Endometrial microvascular endothelial cells (primary cell): ENCODE measurements at regions not wholly inside any gene's neighbourhood (a gene's known extent, or its start where the extent isn't known, plus 50 kb on each side); places are given as distances from the start of the nearest gene placed in this dataset.
"Not testable (repeated sequence)": the region's sequence is repeated elsewhere in the genome, so short reads cannot be mapped to it uniquely, and the experiment has no call there.

Experiments used
- in situ Hi-C: cut with HindIII; loops from 2 replicates; pipeline ENCODE4 v1.10.0; 2017; ENCODE audit warnings: low sequenced_read_pairs, low pct_unique_long_range_greater_than_20kb; ENCODE audit errors: inconsistent ontology term

GRCh38 chr2:196489371-196489770, 150.1 kb upstream of the CCDC150 start:
- in situ Hi-C loops = no loop called here

- in situ Hi-C loops = no loop called here
Observed at GRCh38 chr2:196492946-196493345, 146.6 kb upstream of the CCDC150 start.

DNA sequence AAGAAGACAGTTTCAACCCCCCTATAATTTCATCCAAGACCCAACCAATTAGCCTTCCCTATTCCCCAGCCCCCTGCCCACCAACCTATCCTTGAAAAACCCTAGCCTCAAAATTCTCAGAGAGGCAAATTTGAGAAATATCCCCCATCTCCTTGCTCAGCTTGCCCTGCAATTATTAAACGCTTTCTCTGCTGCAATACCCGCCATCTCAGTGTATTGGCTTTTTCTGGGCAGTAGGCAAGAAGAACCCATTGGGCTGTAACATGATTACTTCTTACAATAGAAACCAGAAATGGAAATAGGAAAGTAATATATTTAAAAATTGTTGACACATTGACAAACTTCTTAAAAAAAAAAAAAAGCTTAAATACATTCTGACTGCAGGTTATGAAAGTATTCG, 140.6 kb upstream of the CCDC150 start:
- in situ Hi-C loops = no loop called here

- in situ Hi-C loops = no loop called here
Observed at GRCh38 chr2:196499686-196500085, 139.8 kb upstream of the CCDC150 start.

DNA sequence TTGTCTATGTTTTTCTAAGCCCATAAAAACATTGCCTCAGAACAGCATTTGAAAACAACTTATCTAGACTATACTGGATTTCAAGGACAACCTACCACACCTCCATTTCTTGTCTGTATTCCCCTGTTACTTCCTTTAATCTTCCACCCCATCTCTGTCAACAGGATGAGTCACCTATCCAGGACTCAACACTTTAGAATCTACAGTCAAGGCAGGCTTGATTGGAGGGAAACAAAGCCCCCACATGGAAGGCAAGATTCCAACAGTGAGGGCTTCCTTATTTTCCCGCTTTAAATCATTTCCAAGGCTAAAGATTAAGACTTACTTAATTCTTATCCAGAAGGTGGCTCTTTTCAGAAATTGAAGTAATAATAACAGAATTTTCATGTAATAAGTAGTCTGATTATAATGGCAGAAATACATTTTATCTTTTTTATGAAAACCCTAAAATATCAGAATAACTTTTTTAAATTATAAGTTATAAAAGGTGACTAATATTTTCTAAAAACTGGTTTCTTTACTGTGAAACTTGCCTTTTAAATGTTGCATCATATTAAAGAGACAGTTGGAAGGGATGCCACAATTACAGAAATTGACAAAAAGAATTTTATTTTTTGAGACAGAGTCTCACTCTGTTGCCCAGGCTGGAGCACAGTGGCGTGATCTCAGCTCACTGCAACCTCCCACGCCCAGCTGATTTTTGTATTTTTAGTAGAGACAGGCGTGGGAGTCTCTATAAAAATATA, 138.7 kb upstream of the CCDC150 start:
- in situ Hi-C loops = no loop called here

- in situ Hi-C loops = no loop called here
Observed at GRCh38 chr2:196501836-196502235, 137.7 kb upstream of the CCDC150 start.

DNA sequence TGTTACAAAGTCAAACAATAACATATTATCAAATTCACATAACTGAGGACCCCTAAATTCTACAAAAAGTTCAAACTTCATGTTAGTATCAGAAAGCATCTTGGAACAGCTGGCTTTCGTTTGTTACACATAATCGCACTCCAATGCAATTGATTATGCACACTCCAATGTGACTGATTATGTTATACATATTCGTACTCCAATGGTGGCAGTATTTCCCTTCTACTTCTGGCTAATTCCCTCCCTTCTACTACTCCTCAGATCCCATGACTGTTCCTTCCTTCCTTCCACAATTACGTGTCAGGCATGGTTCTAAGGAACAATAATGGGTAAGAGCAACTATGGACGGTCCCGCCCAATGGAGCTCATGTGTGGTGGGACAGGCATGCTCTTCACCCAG, 137.1 kb upstream of the CCDC150 start:
- in situ Hi-C loops = no loop called here

GRCh38 chr2:196503398-196503797, 136.1 kb upstream of the CCDC150 start:
- in situ Hi-C loops = no loop called here

DNA sequence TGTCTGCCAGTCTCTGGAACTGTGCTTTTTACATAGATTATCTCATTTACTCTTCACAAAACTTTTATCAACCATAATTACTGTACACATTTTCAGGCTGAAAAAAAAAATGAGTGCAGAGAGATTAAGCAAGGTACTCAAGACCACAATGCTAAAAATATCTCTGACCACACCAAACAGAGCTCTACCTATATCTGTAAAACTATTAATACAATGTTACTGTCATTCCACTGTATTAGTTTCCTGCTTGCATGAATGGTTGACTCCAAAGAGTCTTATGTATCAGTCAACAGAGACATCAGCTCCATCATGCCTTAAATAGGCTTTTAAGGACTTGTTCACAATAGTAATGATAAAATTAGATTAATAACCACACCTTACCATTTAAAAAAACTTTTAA, 134.7 kb upstream of the CCDC150 start:
- in situ Hi-C loops = no loop called here

DNA sequence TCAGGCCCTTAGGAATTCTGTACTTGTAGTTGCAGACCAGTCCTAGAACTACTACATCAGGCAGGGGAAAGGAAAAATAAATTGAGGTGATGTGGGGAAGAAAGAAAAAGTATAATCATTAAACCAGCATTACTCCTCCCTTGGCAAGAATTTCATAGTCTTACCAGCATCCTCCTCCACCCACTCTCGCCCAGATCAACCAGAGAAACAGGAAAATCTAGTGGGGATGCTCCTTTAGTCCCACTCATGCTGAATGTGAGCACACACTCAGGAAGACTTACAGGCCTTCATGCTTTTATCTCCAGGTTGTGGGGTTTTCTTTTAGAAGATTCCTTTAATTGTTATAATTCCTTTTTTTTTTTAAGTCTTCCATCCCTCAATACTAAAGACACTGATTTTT, 129.3 kb upstream of the CCDC150 start:
- in situ Hi-C loops = no loop called here

DNA sequence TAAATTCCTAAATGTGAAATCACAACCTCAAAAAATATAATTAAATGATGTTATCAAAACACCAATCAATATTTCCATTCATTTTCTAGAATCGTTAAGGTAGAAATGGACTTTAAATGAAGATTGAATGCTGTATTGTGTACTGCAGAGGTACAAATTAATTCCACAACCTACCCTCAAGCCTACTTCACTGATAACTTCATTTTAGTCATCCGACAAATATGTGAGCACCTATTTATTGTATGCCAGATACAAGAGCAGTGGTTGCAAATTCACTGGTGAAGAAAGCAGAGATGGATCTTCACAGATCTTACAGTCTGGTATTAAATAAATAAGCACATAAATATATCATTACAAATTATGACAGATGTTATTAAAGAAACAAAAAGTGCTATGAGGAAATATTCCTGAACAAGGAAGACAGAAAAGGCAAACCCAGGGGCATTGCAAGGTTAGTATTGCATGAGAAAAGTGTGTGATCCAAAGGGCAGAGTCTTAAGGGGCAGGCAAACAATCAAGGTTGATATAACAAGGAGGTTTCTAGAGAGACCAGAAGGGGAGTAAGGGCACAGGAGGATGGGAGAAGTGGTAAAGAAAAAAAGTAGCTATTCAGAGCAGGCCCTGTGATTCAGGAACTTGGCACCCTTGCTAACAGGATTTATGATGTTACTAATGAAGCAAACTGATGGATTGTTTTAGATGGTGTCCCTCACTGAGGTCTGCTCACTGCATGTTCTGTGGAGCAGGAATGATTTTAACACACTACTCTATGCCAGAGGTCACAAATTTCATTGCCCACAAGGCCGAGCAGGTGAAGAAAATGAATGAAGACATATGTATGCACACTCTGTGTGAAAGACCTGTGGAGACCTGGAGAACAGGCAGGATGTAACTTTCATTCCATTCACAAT, 128.0 kb upstream of the CCDC150 start:
- in situ Hi-C loops = no loop called here

GRCh38 chr2:196513796-196514526, 125.6 kb upstream of the CCDC150 start:
- in situ Hi-C loops = no loop called here

GRCh38 chr2:196514641-196515040, 124.9 kb upstream of the CCDC150 start:
- in situ Hi-C loops = no loop called here

DNA sequence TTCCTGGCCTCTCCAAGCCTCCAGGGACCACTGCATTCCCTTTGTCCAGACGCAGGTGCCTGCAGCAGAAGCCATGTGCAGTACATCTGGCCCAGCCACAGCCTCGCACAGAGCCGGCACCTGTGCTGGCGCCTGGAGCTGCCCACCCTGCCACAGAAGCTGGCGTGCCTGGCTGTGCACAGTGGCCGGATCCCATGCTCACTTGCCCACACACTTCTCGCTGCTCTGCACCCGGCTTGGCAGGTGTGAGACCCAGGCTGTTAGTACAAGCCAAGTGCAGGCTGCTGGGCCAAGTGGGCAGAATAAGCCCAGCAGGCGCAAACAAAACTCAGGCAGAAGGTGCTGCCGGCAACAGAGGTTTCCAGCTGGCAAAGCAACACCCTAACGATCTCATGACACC, 124.5 kb upstream of the CCDC150 start:
- in situ Hi-C loops = no loop called here

DNA sequence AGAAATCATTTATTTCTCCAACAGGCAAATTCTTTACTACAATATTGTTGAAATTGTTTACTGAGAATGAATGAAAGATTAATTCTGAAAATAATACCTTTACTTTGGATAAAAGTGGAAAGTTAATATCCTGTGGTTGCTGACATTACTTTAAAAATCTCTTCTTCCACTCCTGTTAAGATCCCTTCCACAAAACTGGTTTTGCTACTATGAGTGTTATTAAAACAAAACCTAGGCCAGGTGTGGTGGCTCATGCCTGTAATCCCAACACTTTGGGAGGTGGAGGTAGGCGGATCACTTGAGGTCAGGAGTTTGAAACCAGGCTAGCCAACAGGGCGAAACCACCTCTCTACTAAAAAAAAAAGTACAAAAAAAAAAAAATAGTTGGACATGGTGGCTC, 123.9 kb upstream of the CCDC150 start:
- in situ Hi-C loops = no loop called here

DNA sequence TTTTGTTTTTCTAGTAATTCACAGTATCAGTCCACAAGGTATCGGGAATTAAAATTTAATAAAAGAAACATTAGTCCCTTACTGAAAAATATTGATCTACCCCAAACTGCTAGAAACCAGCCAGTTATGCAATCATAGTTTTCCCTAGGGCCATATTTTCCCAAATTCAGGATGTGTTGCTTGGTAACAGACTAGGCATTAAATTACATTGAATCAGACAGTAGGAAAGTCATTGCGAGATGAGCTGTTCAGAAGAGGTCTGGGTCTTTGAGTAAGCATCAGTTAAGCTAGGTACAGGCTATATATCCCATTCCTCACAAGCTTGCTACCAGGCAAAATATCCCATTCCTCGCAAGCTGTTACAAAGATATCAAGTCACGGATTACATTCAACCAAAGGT, 123.0 kb upstream of the CCDC150 start:
- in situ Hi-C loops = no loop called here

GRCh38 chr2:196520605-196521004, 118.9 kb upstream of the CCDC150 start:
- in situ Hi-C loops = no loop called here

- in situ Hi-C loops = not testable (repeated sequence)
Observed at GRCh38 chr2:196526981-196527725, 112.4 kb upstream of the CCDC150 start.
